ENCODE measurements at regions not wholly inside any gene's neighbourhood (a gene's known extent, or its start where the extent isn't known, plus 50 kb on each side); places are given as distances from the start of the nearest gene placed in this dataset.

DNA sequence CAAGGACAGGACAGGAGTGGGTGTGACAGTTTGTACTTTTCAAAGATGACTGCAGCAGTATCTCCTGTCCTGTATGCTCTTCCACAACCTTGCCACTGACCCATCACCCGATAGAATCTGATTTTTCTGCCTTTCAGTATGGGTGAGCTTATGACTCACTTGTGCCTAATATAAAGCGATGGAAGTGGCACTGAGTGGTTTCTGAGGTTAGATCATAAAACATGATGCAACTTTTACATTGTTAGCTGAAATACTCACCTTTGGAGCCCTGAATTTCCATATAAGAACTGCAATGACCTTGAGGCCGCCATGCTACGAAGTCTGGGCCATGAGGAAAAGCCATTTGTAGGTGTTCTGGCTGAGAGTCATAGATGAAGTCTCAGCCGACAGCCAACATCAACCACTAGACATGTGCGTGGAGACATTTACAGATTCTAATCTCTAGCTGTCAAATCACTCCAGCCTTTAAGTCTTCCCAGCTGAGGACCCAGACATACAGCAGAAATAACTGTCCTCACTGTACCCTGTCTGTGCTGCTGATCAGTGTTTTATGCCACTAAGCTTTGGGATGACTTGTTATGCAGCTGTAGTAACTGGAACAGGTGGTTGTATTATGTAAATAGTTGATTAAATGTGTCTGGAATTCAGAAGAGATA lies 105.9 kb upstream of the ARHGAP20 start:
- H3K4me3 ChIP-seq = no peak overlapping the region
- H3K27me3 ChIP-seq = no peaks in the 10 kb centered on the region
- peaks cover 9% of the 10 kb centered on the region for H3K9me3 Mint-ChIP-seq
- H3K4me3 Mint-ChIP-seq = no peak overlapping the region
- peaks cover 5% of the 10 kb centered on the region for H3K9me3 ChIP-seq (ENCODE audit: low read depth)
- no peaks in the 10 kb centered on the region for H3F3A ChIP-seq (ENCODE audit: low read depth)
- H2AFZ ChIP-seq (replicated peaks) = no peak overlapping the region
- no peak for DNase-seq (ENCODE audit: low spot score)
- H3K4me1 Mint-ChIP-seq = no peaks in the 10 kb centered on the region
- H3K27ac ChIP-seq = no peak overlapping the region
- H3K79me2 ChIP-seq (ENCODE audit: low read depth) = no peaks in the 10 kb centered on the region
- H3K27me3 Mint-ChIP-seq (ENCODE audit: insufficient read depth, low read depth) = no peaks in the 10 kb centered on the region
- H3K4me2 ChIP-seq = no peak overlapping the region
- no peaks in the 10 kb centered on the region for H3K4me1 ChIP-seq
- no peaks in the 10 kb centered on the region for H4K20me1 ChIP-seq (ENCODE audit: low read depth)
- TF ChIP-seq EZH2phosphoT487 (IDR thresholded peaks at IDR 0.05) (no peak), EZH2 (IDR thresholded peaks at IDR 0.05) (no peak)
- TF ChIP-seq, protein P1, sequence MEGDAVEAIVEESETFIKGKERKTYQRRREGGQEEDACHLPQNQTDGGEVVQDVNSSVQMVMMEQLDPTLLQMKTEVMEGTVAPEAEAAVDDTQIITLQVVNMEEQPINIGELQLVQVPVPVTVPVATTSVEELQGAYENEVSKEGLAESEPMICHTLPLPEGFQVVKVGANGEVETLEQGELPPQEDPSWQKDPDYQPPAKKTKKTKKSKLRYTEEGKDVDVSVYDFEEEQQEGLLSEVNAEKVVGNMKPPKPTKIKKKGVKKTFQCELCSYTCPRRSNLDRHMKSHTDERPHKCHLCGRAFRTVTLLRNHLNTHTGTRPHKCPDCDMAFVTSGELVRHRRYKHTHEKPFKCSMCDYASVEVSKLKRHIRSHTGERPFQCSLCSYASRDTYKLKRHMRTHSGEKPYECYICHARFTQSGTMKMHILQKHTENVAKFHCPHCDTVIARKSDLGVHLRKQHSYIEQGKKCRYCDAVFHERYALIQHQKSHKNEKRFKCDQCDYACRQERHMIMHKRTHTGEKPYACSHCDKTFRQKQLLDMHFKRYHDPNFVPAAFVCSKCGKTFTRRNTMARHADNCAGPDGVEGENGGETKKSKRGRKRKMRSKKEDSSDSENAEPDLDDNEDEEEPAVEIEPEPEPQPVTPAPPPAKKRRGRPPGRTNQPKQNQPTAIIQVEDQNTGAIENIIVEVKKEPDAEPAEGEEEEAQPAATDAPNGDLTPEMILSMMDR (IDR thresholded peaks at IDR 0.05) = no peak
- H3K36me3 ChIP-seq = no peaks in the 10 kb centered on the region
- H3K9ac ChIP-seq = no peak overlapping the region
- H3K27ac Mint-ChIP-seq = no peak overlapping the region
- no peaks in the 10 kb centered on the region for H3K36me3 Mint-ChIP-seq

DNA sequence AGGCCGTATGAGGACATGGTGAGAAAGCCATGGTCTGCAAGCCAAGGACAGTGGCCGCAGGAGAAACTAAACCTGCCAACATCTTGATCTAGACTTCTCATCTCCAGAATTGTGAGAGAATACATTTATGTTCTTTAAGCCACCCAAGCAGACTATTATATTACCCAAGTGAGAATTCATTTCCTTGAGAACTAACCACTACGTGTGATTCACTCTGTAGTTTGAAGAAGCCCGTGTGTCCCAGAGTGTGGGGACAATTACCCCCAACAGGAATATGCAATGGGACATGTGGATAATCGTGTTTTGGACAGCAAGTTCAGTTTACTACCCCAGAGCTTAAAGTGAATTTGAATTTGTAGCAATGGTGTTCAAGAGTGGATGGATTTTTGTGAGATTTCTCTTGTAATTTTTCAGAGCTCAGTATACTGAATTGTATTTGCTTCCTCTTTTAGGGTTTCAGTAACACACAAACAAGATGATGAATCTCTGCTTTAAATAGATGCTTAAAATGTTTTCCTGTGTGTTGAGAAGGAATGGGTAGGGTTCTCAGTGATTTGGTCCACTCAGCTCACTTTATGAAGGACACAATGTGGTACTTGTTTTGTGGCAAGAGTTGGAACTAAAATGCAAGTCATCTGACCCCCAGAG lies 100.0 kb upstream of the ARHGAP20 start:
- Histone ChIP-seq H3K27me3 (no peaks in the 10 kb centered on the region), H4K20me1 (ENCODE audit: low read depth) (no peaks in the 10 kb centered on the region), H3K36me3 (no peaks in the 10 kb centered on the region), H3K4me3 (no peak overlapping the region), H3K9me3 (ENCODE audit: low read depth) (peaks cover 5% of the 10 kb centered on the region), H3K4me2 (no peak overlapping the region), H3K9ac (no peak overlapping the region), H2AFZ (replicated peaks) (no peak overlapping the region), H3F3A (ENCODE audit: low read depth) (no peaks in the 10 kb centered on the region), H3K4me1 (no peaks in the 10 kb centered on the region), H3K79me2 (ENCODE audit: low read depth) (no peaks in the 10 kb centered on the region), H3K27ac (no peak overlapping the region)
- Mint-ChIP-seq H3K27me3 (ENCODE audit: insufficient read depth, low read depth) (no peaks in the 10 kb centered on the region), H3K4me3 (no peak overlapping the region), H3K4me1 (no peaks in the 10 kb centered on the region), H3K36me3 (no peaks in the 10 kb centered on the region), H3K9me3 (peaks cover 9% of the 10 kb centered on the region), H3K27ac (no peak overlapping the region)
- TF ChIP-seq, protein P1 (IDR thresholded peaks at IDR 0.05) = no peak
- TF ChIP-seq EZH2 (IDR thresholded peaks at IDR 0.05) (no peak), EZH2phosphoT487 (IDR thresholded peaks at IDR 0.05) (no peak)
- DNase-seq (ENCODE audit: low spot score) = no peak

DNA sequence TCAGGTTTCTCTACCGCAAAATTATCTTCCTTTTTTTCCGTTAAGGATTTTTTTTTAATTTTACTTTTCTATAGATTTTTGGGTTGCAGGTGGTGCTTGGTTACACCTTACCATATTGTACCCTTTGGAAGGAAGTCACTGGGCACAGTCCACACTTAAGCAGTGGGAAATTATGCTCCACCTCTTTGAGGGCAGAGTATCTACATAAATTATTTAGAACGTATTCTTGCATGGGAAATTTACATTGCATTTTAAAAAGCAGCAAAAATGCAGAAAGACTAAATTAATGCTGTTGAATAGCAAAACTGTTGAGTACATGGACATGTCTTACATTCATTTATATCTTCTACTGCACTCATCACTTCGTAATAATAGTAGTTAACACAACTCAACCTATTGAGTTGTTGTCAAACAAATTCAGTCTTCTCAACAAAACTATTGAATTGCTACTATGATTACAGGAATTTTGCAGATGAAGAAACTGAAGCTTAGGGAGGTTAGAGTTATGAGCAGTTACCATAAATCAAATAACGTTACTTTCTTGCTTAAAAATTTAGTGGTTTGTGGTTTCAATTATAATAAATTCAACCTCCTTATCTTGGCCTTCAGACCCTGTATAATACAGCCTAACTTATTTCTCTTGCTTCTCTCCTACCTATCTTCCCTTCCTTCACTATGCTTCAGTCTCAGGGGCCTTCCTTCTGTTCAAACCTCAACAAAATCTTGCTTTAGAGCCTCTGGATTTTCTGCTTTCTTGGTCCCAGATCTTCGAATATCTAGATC lies 97.4 kb upstream of the ARHGAP20 start:
- H3K27me3 ChIP-seq = no peaks in the 10 kb centered on the region
- no peaks in the 10 kb centered on the region for H3K79me2 ChIP-seq (ENCODE audit: low read depth)
- no peaks in the 10 kb centered on the region for H3K9me3 Mint-ChIP-seq
- no peaks in the 10 kb centered on the region for H4K20me1 ChIP-seq (ENCODE audit: low read depth)
- no peak for TF ChIP-seq EZH2phosphoT487 (IDR thresholded peaks at IDR 0.05)
- no peak for TF ChIP-seq EZH2 (IDR thresholded peaks at IDR 0.05)
- TF ChIP-seq, protein P1 (IDR thresholded peaks at IDR 0.05) = no peak
- H3K27ac Mint-ChIP-seq = no peak overlapping the region
- DNase-seq (ENCODE audit: low spot score) = no peak
- H3K27me3 Mint-ChIP-seq (ENCODE audit: insufficient read depth, low read depth) = no peaks in the 10 kb centered on the region
- no peaks in the 10 kb centered on the region for H3K36me3 Mint-ChIP-seq
- H3K4me1 ChIP-seq = no peaks in the 10 kb centered on the region
- no peaks in the 10 kb centered on the region for H3K9me3 ChIP-seq (ENCODE audit: low read depth)
- no peak overlapping the region for H2AFZ ChIP-seq (replicated peaks)
- H3K4me1 Mint-ChIP-seq = no peaks in the 10 kb centered on the region
- no peak overlapping the region for H3K4me3 Mint-ChIP-seq
- H3K27ac ChIP-seq = no peak overlapping the region
- no peak overlapping the region for H3K4me2 ChIP-seq
- H3K4me3 ChIP-seq = no peak overlapping the region
- no peaks in the 10 kb centered on the region for H3F3A ChIP-seq (ENCODE audit: low read depth)
- H3K9ac ChIP-seq = no peak overlapping the region
- H3K36me3 ChIP-seq = no peaks in the 10 kb centered on the region
